Tibial nerve (tissue), 4 donors: ENCODE measurements at regions not wholly inside any gene's neighbourhood (a gene's known extent, or its start where the extent isn't known, plus 50 kb on each side); places are given as distances from the start of the nearest gene placed in this dataset.
A peak's percentile ranks its signal among the peaks of the same experiment; 100 is the strongest.
"Not testable (repeated sequence)": the region's sequence is repeated elsewhere in the genome, so short reads cannot be mapped to it uniquely, and the experiment has no call there.

Source experiments
- DNase-seq, 2 donors: peaks; one replicate each; pipeline ENCODE4 v3.0.0-alpha.2; 2019; ENCODE audit warnings: low spot score in 2 of 2
- H3K27ac ChIP-seq, 4 donors: fragments of 200-600 bp; sonication (generic) in 3 of 4; one replicate each; pipeline ENCODE4 v1.5.1; 2017 to 2019; ENCODE audit warnings: mild to moderate bottlenecking in 1 of 4
- H3K27me3 ChIP-seq, 2 donors: fragments of 200-600 bp; sonication (generic) in 1 of 2; one replicate each; pipeline versions ENCODE4 v1.5.1 to v1.6.0; 2017 to 2019
- H3K36me3 ChIP-seq, 3 donors: fragments of 200-600 bp; sonication (generic); one replicate each; pipeline ENCODE4 v1.5.1; 2018 to 2019
- H3K4me1 ChIP-seq, 4 donors: fragments of 200-600 bp; sonication (generic) in 3 of 4; one replicate each; pipeline ENCODE4 v1.5.1; 2017 to 2019
- H3K4me3 ChIP-seq, 4 donors: fragments of 200-600 bp; sonication (generic) in 3 of 4; one replicate each; pipeline ENCODE4 v1.5.1; 2017 to 2019; ENCODE audit warnings: mild to moderate bottlenecking in 1 of 4, moderate library complexity in 1 of 4
- H3K9me3 ChIP-seq, 4 donors: fragments of 200-600 bp; sonication (generic) in 3 of 4; one replicate each; pipeline ENCODE4 v1.5.1; 2017 to 2019
- CTCF ChIP-seq, 5 experiments: fragments of 200-600 bp in 3 of 5; fragments of 450-650 bp in 2 of 5; sonication (generic) in 3 of 5; IDR thresholded peaks; one replicate each; pipeline ENCODE4 v1.5.1; 2016 to 2019; ENCODE audit warnings: antibody characterized with exemption in 5 of 5, mild to moderate bottlenecking in 3 of 5, moderate library complexity in 2 of 5
- WGBS, 2 donors: methylation state at CpG; one replicate each; pipeline ENCODE4 v1.1.5; 2018; 5-methylcytosine and 5-hydroxymethylcytosine counted together

DNA sequence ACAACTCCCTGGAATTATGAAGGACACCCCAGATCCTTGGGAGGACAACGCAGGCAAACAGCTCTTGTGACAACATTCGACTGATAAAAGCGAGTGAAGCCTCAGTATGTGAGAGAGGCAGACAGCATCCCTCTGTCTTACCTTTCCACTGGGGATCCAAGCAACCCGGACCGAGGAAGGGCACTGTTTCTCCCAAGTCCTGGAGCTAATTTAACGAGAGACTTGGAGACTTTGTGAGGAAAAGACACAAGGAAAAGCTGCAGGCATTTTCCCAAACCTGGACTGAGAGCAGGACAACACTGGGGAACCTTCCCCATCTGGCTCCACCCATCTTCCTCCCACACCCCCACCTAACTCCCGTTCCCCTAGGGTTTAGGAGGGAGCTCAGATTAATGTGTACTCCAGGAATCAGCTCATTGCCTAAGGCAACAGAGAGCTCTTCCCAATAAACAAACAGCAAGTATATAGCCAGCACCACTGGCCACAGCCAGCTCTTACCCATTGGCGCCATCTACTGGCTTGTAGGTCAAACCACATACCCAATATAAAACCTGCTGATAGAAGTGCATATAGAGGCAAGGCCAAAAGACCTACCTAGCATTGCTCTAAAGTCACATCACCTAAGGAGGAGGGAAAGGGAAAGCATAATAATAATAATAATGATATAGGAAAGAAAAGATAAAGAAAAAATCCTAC lies 76.7 kb upstream of the NEK3 start:
- WGBS, 2 donors = 0 to 8% methylated on average over 1 to 4 of the region's 8 CpGs
- H3K4me3 ChIP-seq = peak overlapping the region in 1 of 4 donors; percentile 12
- not testable (repeated sequence) for H3K9me3 ChIP-seq, H3K4me1 ChIP-seq, H3K27me3 ChIP-seq, H3K36me3 ChIP-seq, H3K27ac ChIP-seq
- DNase-seq = peak in 1 of 2 donors; percentile 21
- TF ChIP-seq CTCF (IDR thresholded peaks at IDR 0.05) = peak; percentile 39 to 74 (median 65)

- H3K27ac ChIP-seq, H3K4me3 ChIP-seq, H3K36me3 ChIP-seq, H3K27me3 ChIP-seq, DNase-seq, H3K9me3 ChIP-seq, H3K4me1 ChIP-seq: not testable (repeated sequence)
- WGBS, 2 donors = 81 to 91% methylated on average over 3 of the region's 3 CpGs
These were observed 75.5 kb upstream of the NEK3 start for GRCh38 chr13:52234928-52235327.

DNA sequence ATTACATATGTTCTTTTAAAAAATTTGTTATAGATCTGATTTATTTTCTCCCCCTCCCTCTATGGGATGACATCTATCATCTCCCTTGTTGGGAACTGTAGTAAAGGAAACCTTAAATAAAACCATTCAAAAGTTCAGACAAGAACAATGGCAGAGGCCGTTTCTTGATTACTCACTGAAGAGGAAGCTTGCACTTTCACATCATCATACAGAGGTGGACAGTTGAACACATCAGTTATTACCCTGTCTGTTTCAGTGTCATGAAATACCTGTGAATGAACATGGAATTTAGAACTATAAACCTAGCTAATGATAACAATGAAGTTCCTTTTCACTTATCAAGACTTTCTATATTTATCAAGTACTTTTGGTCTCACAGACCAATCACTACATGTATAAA lies 63.7 kb upstream of the NEK3 start:
- WGBS, 2 donors = 37 to 46% methylated on average over 1 of the region's 1 CpG
- H3K27me3 ChIP-seq, DNase-seq, H3K27ac ChIP-seq, H3K36me3 ChIP-seq, H3K9me3 ChIP-seq, H3K4me1 ChIP-seq, H3K4me3 ChIP-seq: not testable (repeated sequence)

DNA sequence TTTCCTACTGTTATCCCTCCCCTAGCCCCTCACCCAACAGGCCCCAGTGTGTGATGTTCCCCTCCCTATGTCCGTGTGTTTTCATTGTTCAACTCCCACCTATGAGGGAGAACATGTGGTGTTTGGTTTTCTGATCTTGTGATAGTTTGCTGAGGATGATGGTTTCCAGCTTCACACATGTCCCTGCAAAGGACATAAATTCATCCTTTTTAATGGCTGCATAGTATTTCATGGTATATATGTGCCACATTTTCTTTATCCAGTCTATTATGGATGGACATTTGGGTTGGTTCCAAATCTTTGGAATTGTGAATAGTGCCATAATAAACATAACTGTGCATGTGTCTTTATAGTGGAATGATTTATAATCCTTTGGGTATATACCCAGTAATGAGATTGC lies 54.5 kb upstream of the NEK3 start:
- H3K9me3 ChIP-seq, H3K27me3 ChIP-seq, H3K36me3 ChIP-seq, DNase-seq, H3K27ac ChIP-seq, H3K4me1 ChIP-seq, H3K4me3 ChIP-seq: not testable (repeated sequence)
- WGBS, 2 donors = 84 to 95% methylated on average over 1 of the region's 1 CpG

DNA sequence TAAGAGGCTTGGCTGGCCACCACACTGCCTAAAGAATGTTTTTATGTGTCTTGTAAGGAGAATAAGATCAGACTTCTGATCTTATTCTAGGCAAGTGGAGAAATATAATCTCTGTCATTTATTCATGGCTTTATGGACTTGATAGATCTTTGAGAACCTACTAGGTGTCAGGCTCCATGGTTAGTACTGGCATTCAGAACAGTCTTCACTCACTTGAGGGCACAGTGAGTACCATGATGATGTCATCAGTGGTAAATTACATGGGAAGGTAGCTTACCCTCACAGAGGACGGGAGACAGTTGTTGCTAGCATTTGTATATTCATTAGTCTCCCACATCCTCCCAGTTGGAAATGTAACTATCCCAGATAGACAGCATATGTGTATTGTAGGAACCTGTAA lies 53.5 kb upstream of the NEK3 start:
- H3K4me3 ChIP-seq, H3K4me1 ChIP-seq, H3K36me3 ChIP-seq, H3K9me3 ChIP-seq, DNase-seq, H3K27ac ChIP-seq, H3K27me3 ChIP-seq: not testable (repeated sequence)
- 57 to 79% methylated on average over 1 of the region's 1 CpG for WGBS, 2 donors

- H3K27ac ChIP-seq, DNase-seq, H3K9me3 ChIP-seq, H3K36me3 ChIP-seq, H3K27me3 ChIP-seq, H3K4me3 ChIP-seq, H3K4me1 ChIP-seq: not testable (repeated sequence)
- WGBS, 2 donors = 70 to 72% methylated on average over 6 of the region's 6 CpGs
These were observed 52.0 kb upstream of the NEK3 start for GRCh38 chr13:52211416-52211776.

- not testable (repeated sequence) for H3K27ac ChIP-seq, H3K27me3 ChIP-seq, H3K9me3 ChIP-seq, H3K36me3 ChIP-seq, H3K4me3 ChIP-seq, DNase-seq, H3K4me1 ChIP-seq
- WGBS, 2 donors = 69 to 75% methylated on average over 5 to 6 of the region's 7 CpGs
These were observed 51.4 kb upstream of the NEK3 start for GRCh38 chr13:52210564-52211415.
